HG03558 (cell line): ENCODE measurements at regions not wholly inside any gene's neighbourhood (a gene's known extent, or its start where the extent isn't known, plus 50 kb on each side); places are given as distances from the start of the nearest gene placed in this dataset.

Experiments used
- ATAC-seq: cut with Tn5 transposase; IDR thresholded peaks from one replicate; pipeline ENCODE4 v1.9.1; 2021; ENCODE audit warnings: moderate number of reproducible peaks; ENCODE audit not compliant: unreplicated experiment; ENCODE audit errors: extremely low read depth

- no peak for ATAC-seq
Measured at GRCh38 chr16:56140645-56141044, 50.6 kb upstream of the GNAO1 start.

- ATAC-seq: no peak
Measured at GRCh38 chr16:56137269-56137668, 54.0 kb upstream of the GNAO1 start.

- no peak for ATAC-seq
Measured at GRCh38 chr16:56136256-56136655, 55.0 kb upstream of the GNAO1 start.

DNA sequence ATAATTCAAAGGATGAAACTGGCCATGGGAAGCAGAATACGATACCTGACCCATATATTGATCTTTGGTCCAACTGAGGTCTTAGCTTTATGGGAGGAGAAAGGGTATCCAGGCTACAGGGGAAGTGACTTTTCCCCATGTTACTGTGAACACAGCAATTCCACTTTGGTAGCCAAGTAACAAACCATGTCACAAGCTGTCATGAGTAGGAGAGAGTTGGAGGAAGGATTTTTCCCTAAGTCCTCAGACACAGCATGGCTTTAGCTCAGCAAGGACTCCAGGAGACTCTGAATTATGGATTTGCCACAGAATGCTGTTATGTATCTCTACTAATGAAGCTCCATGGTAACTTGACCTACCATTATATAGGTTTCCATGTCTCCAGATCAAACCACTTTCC lies 56.5 kb upstream of the GNAO1 start:
- ATAC-seq: no peak

DNA sequence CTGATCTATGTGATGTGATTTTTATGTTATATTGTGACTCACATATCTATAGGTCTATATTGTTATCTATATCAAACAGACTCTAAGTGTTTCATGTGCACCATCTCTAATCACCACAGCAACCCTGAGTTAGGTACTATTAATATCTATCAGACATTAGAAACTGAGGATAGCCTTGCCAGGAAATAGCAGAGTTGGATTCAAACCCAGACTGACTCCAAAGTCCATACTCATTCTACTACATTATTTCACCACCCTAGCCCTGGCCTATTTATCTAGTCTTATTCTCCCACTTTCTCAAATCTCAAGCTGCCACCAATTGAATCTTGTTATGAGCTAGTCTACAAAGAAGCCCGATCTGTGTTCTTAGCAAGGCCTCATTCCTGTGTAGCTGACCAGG lies 65.4 kb upstream of the GNAO1 start:
- ATAC-seq: no peak

DNA sequence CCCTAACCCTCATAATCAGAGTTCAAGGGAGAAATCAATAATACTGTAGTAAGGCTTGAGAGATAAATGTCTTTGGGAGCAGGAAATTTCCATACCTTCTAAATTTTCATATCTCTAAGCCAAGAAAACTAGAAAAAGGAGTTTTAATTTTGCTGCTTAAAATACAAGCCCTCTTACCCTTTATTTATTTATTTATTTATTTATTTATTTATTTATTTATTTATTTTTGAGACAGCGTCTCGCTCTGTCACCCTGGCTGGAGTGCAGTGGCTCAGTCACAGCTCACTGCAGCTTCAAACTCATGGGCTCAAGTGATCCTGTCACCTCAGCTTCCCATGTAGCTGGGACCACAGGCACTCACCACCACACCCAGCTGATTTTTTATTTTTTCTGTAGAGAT lies 69.0 kb upstream of the GNAO1 start:
- ATAC-seq: no peak

DNA sequence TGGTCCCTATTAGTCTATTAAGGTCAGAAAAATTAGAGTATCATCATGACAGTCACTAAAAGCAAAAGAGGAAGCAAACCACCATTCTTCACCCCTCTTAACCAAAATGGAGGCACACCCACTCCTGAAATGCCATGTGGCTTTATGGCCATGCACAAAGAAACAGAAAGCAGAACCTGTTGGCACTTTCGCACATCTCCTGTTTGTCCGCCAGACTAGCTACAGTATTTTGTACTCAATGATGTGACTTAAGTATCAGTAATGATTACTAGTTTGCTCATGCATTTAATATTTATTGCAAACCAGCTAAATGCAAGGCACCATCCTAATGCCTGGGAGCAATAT lies 70.2 kb upstream of the GNAO1 start:
- ATAC-seq: no peak

DNA sequence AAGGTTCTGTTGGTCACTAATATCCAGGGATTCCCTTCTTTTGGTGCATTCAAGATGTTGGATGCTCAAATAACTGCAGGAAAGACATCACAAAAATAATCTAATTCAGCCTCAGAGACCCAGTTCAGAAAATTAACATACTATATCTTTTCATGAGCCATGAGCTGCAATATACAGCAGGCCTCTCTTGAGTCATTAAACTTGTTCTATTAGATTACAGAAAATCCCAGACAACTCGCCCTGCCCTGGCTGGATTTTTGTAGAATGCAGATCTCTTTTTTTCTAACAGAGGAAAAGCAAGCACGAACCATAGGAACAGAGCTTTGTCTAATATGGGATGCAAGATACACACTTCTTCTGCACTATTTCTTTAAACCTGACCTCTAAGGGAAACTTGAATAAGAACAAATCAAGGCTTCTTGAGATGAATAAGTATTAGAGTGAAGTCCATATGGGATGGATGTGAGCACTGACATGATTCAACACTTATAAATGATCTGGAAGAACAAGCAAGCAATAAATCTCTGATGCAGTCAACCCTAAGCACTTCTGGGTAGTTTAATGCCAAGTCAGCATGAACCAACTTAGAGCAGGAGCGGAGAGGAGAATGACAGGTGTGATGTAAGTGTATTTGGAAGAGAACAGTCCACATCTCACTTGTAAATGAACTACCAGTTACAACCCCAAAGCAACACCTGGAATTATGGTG lies 70.7 kb upstream of the GNAO1 start:
- ATAC-seq: no peak

GRCh38 chr16:56119133-56119532 lies 72.2 kb upstream of the GNAO1 start:
- ATAC-seq: no peak

DNA sequence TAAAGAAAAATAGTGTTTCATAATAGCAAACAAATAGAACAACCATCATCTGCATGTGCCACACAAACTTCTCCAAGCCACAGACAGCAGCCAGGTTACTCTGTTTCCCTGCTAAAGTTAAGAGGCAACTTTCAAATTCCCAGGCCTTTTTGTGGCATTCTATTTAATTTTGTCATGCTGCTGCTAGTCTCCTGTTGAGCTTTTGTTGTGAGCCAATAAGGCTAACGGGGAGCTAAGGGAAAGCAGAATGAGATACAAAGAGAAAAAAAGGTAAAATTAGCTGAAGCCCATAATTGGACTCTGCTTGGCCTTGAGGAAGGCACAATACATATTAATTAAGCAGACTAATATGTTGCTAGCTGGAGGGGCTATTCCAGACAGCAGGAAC lies 74.7 kb upstream of the GNAO1 start:
- ATAC-seq: no peak

- ATAC-seq: no peak
Measured at GRCh38 chr16:56115817-56116576, 75.3 kb upstream of the GNAO1 start.

DNA sequence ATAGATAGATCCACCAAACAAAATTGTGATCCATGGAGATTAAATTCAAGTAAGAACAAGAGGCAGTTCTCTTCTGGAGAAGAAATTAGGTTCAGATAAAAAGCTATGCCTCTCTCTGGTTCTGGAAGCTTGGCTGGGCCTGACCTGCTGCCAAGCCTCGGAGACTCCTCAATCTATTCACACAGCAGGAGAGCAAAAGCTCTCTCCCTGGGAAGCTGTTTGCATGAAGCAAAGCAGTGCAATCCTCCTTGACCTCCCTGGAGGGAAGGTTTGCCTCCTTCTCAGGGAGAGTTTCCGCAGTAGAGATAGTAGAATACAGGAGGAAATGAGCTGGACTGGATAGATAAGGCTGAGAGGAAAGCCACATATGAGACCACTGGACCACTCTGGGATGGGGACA lies 78.1 kb upstream of the GNAO1 start:
- no peak for ATAC-seq

DNA sequence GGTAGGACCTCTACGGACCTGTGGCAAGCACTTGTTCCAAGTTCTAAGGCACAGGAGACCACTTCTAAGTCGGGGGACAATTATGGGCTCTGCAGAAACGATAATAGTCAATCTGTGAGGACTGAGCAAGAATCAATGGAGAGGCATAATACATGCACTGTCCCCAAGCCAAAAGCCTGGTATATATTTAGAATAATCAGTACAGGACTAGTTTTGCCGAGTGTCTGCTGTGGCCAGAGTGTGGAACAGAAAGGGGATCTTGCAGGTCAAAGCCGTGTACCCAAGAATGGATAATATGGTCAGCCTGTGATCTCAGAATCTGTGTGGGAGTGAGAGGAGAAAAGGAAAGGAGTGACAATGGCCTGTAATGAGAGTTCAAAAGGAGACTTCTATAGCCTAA lies 80.2 kb upstream of the GNAO1 start:
- ATAC-seq: no peak

GRCh38 chr16:56109994-56110393 lies 81.3 kb upstream of the GNAO1 start:
- no peak for ATAC-seq

DNA sequence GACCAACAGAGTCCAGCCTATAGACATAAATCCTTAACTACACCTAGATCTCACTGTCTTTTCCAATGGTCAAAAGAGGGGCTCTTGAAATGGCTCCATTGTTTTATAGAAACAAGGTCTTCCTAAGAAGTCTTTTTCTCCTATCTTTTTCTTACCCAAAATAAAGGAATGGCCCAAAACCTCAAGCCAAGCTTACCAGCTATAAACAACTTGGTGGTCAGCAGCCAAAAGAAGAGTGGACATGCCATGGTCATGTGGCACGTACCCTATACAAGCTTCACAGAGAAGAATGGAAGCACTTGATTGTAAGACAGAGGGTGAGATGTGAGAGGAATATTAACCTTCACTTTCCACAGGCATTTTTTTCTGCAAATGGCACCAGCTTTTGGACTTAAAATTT lies 82.1 kb upstream of the GNAO1 start:
- no peak for ATAC-seq

DNA sequence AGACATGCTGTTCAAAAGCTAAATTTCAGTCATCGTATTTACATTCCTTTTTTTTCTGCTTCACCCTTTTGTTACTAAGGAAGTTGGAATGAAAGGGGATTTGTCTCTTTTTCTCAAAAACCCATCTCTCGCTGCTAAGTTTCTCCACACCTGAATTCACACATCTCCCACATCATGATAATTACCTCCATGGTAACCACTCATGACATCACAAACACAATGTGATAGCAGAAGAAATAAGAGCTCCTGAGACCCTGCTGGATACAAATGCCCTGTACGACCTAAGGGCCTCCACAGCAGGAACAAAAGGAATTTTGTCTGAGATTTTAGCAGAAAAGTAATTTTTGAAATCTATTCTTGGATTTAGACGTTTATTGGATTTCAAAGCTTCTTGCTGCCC lies 82.6 kb upstream of the GNAO1 start:
- no peak for ATAC-seq

DNA sequence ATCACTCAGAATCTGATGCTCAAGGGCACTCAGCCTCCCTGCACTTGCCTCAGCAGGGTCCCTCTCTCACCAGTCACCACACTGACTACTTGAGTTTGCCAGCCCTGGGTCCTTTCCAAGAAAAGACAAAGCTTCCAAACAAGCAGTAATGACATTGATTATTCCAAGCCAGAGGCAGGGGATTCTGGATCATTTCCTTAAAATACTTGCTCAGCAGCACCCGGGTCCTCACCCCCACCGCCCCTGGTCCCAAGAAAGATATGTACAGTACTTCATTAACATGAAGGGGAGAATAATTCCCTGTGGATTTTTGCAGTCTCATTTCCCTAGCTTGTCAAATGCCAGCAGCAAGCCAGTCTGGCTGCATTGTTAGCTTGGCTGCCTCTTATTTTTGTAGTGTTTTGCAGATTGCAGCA lies 83.2 kb upstream of the GNAO1 start:
- ATAC-seq: no peak

GRCh38 chr16:56106527-56106926 lies 84.8 kb upstream of the GNAO1 start:
- no peak for ATAC-seq

DNA sequence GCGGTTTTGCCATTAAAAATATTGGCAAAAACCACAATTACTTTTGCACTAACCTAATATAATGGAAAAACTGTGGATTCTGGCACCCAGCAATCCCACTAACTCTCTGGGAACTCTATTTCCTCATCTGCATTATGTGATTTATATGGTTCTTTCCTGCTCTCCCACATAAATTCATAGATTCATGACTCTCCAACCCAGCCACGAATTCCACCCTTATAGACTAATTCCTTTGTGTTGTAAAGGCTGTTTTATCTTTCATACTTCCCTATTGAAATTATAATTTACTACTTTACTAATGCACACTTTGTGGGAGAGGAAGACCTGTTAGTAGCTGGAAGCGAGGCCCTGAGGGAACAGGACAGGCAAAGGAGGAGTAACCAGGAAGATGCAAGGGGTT lies 88.4 kb upstream of the GNAO1 start:
- no peak for ATAC-seq

DNA sequence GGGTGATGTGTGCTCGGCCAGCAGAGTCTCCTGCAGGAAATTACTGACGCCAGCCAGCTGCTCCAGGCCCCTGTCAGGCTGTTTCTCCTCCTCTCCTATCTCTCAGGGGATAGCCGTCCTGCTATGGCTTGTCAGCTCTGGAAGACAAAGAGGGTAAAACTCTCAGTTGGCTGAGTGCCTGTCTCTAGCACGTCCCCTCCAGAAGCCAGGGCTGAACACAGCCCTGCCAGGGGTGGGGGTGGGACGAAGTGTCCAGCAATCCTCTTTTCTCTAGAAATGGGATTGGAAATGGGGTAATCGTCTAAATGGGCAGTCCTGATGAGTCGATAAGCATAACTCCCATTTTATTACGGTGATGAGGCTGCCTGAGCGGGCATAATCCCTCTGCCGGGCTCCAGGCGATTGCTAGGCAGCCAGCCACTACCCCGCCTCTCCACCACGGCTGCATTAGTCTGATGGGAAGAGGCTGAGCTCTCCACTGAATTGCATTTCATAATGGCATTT lies 89.1 kb upstream of the GNAO1 start:
- ATAC-seq: no peak

GRCh38 chr16:56101480-56101879 lies 89.8 kb upstream of the GNAO1 start:
- no peak for ATAC-seq

DNA sequence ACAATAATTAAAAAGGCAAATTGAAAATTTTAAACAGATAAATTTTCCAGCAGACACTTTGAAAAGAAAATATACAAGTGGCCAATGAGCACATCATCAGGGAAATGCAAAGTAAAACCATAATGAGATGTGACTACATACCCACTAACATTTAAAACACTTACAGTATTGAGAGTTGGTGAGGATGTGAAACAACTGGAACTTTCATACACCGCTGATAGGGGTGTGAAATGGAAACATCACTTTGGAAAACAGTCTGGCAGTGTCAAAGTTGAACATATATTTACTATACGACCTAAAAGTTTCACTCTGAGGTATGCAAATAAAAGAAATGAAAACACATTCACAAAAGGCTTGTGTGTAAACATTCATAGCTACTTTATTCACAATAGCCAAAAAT lies 94.0 kb upstream of the GNAO1 start:
- no peak for ATAC-seq
